A673 (cell line): ENCODE measurements at regions not wholly inside any gene's neighbourhood (a gene's known extent, or its start where the extent isn't known, plus 50 kb on each side); places are given as distances from the start of the nearest gene placed in this dataset.

ENCODE experiments used
- CTCF ChIP-seq: fragments of 300-800, 200-600 bp; sonication (generic); conservative IDR thresholded peaks from 2 replicates; pipeline ENCODE4 v1.5.1; 2017; ENCODE audit warnings: low read depth, mild to moderate bottlenecking, antibody characterized with exemption, low read length, moderate library complexity, mixed read lengths
- EZH2 ChIP-seq: fragments of 200-600 bp; sonication (generic); IDR thresholded peaks from 2 replicates; pipeline ENCODE4 v1.6.1; 2017; ENCODE audit warnings: borderline replicate concordance, low read depth, mild to moderate bottlenecking, mixed read lengths, antibody characterized with exemption, low read length; ENCODE audit not compliant: poor library complexity, severe bottlenecking

GRCh38 chr2:56018267-56018666 lies 94.7 kb upstream of the EFEMP1 start:
- TF ChIP-seq CTCF (no peak), EZH2 (no peak)
